GM21515 (cell line): ENCODE measurements at regions not wholly inside any gene's neighbourhood (a gene's known extent, or its start where the extent isn't known, plus 50 kb on each side); places are given as distances from the start of the nearest gene placed in this dataset.

Experiments
- ATAC-seq: cut with Tn5 transposase; IDR thresholded peaks from one replicate; pipeline ENCODE4 v1.9.1; 2021; ENCODE audit not compliant: unreplicated experiment

- no peak for ATAC-seq
These were observed 120.3 kb upstream of the SLC6A11 start for GRCh38 chr3:10695595-10696285.

- no peak for ATAC-seq
These were observed 118.1 kb upstream of the SLC6A11 start for GRCh38 chr3:10697918-10698317.

GRCh38 chr3:10700821-10701220, 115.2 kb upstream of the SLC6A11 start:
- no peak for ATAC-seq

GRCh38 chr3:10702961-10703740, 112.9 kb upstream of the SLC6A11 start:
- no peak for ATAC-seq

GRCh38 chr3:10703875-10704274, 112.2 kb upstream of the SLC6A11 start:
- ATAC-seq = no peak

DNA sequence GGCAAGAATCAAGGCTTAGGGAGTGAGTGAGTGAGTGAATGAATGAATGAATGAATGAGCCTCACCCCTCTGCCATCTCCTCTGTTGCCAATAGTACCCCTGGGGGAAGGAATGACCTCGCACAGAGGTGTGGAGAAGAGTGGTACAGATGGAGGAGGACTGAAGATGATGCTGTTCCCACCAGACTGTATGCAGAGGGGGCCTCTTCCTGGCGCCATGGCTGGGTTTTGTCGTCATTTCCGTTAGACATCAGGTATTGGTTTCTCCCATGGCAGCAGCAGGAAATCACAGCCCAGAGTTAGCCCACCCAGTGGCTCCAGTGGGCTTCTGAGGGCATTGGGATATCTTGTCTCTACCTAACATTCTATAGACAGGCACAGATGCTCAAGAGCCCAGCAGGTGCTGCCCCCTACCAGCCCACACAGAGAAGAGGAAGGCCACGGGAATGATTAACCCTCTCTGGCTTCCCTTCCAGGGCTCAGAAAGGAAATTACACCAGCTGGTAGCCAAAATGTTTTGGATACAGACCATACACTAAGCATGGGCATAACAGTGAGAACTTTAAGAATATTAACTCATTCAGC, 109.8 kb upstream of the SLC6A11 start:
- ATAC-seq = no peak

DNA sequence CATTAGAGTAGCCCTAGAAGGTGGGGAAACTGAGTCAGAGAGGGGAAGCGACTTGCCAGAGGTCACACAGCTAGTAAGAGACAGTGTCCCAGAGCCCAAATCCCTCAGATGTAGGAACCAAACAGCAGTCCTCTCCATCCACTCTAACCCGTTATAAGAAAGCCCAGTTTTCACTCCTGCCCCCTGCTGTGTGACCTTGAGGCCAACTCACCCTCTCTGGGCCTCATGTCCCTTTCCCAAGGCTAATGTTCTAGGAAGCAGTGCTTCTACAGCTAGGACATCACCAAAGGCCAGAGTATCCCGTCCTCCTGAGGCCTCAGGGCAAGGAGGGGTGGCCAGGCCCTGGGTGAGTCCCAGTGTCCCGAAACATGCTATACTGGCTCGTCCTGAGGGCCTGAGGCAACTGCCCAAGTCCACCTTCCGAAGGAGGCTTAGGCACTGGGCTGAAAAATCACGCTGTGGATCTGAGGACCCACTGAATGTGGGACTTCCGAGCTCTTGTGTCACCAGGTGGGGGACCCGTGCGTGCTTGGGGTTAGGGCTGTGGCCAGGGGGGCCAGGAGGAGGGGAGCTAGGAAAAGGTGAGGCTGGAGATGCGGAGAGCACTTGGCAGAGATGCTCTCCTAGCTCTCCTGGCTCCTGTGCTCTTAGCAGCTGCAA, 109.2 kb upstream of the SLC6A11 start:
- ATAC-seq = no peak

DNA sequence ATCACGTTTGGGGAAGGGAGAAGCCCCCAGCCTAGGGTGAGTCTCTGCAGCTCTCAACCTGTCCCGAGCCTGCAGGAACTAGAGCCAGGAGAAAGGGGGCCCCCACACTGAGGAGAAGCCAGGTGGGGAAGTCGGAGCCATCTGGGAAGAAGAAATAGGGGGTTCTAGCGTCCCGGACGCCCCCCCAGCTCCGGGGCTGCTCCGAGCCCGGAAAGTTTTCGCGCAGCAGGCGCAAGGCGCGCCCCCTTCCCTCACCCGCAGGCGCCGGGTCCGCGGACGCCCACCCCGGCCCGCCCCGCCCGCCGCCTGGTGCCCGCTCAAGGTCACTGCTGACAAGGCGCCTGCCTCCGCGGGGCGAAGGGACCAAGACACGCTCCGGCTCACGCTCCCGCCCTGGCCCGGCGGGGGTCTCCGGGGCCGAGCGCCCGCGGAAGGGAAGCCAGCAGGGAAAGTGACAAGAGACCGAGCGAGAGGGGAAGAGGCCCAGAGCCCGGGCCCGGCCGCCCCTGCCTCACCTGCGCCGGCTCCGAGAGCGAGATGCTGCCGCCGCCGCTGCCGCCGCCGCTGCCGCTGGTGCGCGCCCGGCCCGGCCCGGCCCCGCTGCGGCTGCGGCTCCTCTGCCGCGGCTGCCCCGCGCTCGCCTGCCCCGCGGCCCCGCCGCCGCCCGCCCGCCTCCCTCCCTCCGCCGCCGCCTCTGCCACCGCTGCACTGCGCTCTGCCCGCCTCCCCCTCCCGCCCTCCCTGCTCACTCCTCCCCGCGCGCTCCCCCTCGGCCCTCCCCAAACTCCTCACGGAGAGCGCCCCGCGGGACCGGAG, 108.4 kb upstream of the SLC6A11 start:
- no peak for ATAC-seq

DNA sequence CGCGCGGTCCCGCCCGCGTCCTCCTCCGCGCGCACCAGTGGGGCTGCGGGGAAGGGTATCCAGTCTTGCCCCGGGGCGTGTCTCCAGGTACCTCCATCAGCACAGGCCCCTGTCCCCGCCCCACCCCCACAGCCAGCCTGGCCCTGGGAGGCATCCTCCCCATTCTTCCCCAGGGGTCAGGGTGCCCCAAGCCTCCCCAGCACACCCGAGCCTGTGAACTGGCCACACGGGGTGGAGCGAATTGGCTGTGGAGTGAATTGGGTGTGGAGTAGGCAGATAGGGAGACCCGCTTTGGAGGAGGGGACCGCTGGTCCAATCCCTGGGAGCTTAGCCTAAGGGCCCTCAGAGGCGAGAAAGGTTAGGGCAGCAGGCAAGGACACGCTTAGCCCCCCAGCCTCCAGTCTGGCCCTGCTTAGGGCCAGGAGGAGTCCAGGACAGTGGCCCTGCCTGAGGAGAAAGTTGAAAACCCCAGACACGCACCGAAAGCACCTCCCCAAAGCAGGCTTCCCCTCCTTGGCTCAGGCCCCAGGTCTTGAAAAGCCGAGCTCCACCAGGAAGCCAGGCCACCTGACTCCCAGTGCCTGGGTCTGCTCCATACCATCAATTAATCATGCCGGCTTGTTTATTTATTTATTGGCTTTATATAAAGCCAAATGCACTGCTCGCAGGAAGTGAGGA, 107.7 kb upstream of the SLC6A11 start:
- ATAC-seq = no peak

GRCh38 chr3:10709110-10709781, 106.8 kb upstream of the SLC6A11 start:
- ATAC-seq = no peak

GRCh38 chr3:10712121-10712520, 103.9 kb upstream of the SLC6A11 start:
- ATAC-seq = no peak

DNA sequence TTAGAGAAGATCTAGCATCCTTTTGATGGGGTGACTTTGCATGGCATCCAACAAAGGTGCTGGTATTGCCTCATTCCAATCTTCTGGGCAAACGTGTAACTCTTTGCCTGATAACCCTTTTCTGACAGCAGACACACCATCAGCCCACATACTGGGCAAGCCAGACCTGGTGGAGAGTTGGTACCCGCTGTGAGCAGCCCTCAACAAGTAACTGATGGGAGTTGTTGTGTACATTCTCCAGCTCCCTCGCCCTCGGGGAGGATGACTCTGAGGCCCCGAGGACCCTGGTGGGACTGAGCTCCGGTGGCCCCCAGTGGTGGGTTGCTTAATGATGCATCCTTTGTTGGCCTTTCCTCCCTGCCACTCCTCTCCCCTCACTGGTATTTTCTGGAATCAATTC, 102.4 kb upstream of the SLC6A11 start:
- ATAC-seq = no peak

GRCh38 chr3:10715886-10716285, 100.1 kb upstream of the SLC6A11 start:
- ATAC-seq = no peak

GRCh38 chr3:10716964-10717363, 99.1 kb upstream of the SLC6A11 start:
- no peak for ATAC-seq

GRCh38 chr3:10717756-10718155, 98.3 kb upstream of the SLC6A11 start:
- ATAC-seq = no peak

GRCh38 chr3:10721101-10721500, 94.9 kb upstream of the SLC6A11 start:
- ATAC-seq = no peak

DNA sequence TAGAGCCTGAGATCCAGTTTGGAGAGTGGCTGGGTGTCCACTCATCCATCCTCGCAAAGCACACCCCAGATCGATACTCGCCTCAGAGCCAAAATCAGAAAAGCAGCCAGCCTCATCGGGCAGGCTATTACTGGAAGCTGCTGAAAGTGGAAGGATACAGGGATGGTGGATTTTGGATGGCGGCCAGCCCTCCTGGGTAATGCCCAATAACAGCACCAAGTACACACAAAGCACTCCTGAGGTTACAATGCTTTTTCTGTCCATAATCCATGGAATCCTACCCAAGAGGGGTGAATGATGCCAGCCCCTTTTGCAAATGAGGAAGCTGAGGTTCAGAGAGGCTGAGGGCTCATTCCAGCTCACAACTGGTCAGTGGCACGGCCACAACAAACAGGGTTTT, 93.1 kb upstream of the SLC6A11 start:
- no peak for ATAC-seq

- ATAC-seq = no peak
These were observed 92.0 kb upstream of the SLC6A11 start for GRCh38 chr3:10723991-10724390.

DNA sequence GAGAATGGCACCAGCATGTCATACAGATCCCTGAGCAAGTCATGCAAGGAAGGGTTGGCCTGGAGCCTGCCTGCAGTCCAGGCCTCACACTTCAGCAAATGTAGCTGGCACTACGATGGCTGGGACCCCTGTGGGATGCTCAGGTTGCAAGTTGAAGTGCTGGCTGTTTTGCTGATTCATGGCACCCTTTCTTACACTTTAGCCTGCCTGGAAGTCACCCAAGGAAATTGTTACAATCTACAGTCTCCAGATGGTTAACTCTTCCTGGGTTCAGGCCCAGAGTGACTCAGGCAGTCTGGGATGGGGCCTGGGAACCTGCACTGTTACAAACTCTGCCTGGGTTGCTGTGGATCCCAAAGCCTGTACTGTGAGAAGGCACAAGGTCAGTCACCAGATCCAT, 91.0 kb upstream of the SLC6A11 start:
- no peak for ATAC-seq

DNA sequence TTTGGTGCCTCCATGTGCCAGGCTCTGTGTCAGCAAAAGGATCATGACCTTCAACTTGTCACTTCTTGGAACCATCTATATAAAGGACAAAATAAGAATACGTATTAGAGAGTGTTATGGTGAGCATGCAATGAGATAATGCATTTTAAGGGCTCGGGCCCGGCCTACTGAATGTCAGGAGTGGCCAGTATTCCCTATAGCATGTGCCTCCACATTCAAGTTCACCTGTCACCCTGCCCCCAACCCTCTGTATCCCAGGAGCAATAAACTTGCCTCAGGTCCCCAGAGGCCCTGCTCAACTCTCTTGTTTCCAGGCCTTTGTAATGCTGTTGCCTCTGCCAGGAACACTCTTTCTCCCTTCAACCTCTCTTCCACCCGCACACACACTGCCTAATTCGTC, 90.2 kb upstream of the SLC6A11 start:
- ATAC-seq = no peak
